HFFc6 (cell line): ENCODE measurements at regions not wholly inside any gene's neighbourhood (a gene's known extent, or its start where the extent isn't known, plus 50 kb on each side); places are given as distances from the start of the nearest gene placed in this dataset.

Experiments
- DNase-seq: peaks from one replicate; pipeline ENCODE4 v3.0.0-alpha.2; 2018
- H3K27ac Mint-ChIP-seq: 2 replicates; pipeline ENCODE4 v1.8.0; 2020; ENCODE audit warnings: mild to moderate bottlenecking, mixed read lengths
- H3K27me3 Mint-ChIP-seq: 2 replicates; pipeline ENCODE4 v1.8.0; 2021; ENCODE audit warnings: mild to moderate bottlenecking, moderate library complexity, mixed read lengths; ENCODE audit not compliant: insufficient read depth
- H3K36me3 Mint-ChIP-seq: 2 replicates; pipeline ENCODE4 v1.8.0; 2021; ENCODE audit warnings: low read depth, mixed read lengths
- H3K4me1 Mint-ChIP-seq: 2 replicates; pipeline ENCODE4 v1.8.0; 2020; ENCODE audit warnings: low read depth, mixed read lengths
- H3K4me3 Mint-ChIP-seq: 2 replicates; pipeline ENCODE4 v1.8.0; 2020; ENCODE audit warnings: mild to moderate bottlenecking, moderate library complexity, mixed read lengths
- H3K9me3 Mint-ChIP-seq: 2 replicates; pipeline ENCODE4 v1.8.0; 2020; ENCODE audit warnings: mild to moderate bottlenecking, mixed read lengths
- CTCF ChIP-seq: fragments of 200-600 bp; sonication (generic); IDR thresholded peaks from 2 replicates; pipeline ENCODE4 v1.5.0; 2021; ENCODE audit warnings: antibody characterized with exemption, mild to moderate bottlenecking

DNA sequence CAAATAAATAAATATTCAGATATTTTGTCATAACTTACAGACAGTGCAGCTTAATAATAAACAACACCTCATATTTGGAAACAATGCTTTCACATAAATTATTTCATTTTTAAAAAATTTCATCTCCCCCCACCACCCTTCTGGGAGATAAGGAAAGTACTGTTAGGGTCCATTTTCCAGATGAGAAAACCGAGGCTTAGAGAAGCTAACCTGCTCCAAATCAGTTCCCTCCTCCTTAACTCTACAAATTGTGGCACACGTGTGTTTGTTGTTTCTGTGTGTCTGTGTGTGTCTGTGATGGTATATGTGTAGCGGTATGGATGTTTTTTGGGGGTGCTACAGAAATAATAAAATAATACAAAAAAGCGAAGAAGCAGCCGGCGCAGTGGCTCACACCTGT, 54.2 kb upstream of the NAA20 start:
- H3K27me3 Mint-ChIP-seq: no peaks in the 10 kb centered on the region; the same call in 1 of the 2 replicates
- no peak for DNase-seq
- no peak for TF ChIP-seq CTCF

GRCh38 chr20:19964289-19965265, 52.6 kb upstream of the NAA20 start:
- Mint-ChIP-seq H3K4me3 (peak overlapping the region; percentile 41; the same call in 1 of the 2 replicates), H3K36me3 (peaks cover 17% of the 10 kb centered on the region), H3K4me1 (peaks cover 17% of the 10 kb centered on the region), H3K27me3 (no peaks in the 10 kb centered on the region), H3K27ac (peak overlapping the region; percentile 79), H3K9me3 (no peaks in the 10 kb centered on the region)
- DNase-seq: peak; percentile 74
- TF ChIP-seq CTCF: no peak

More for the DNA sequence above, 54.2 kb upstream of the NAA20 start:
- Mint-ChIP-seq H3K4me3 (no peak overlapping the region), H3K4me1 (peaks cover 17% of the 10 kb centered on the region), H3K9me3 (no peaks in the 10 kb centered on the region), H3K36me3 (peaks cover 11% of the 10 kb centered on the region), H3K27ac (no peak overlapping the region)

GRCh38 chr20:19966840-19967239, 50.3 kb upstream of the NAA20 start:
- Mint-ChIP-seq H3K4me3 (no peak overlapping the region), H3K27me3 (peaks cover 2% of the 10 kb centered on the region; the same call in 1 of the 2 replicates), H3K27ac (no peak overlapping the region), H3K9me3 (no peaks in the 10 kb centered on the region), H3K4me1 (peaks cover 17% of the 10 kb centered on the region), H3K36me3 (peaks cover 17% of the 10 kb centered on the region)
- TF ChIP-seq CTCF: no peak
- no peak for DNase-seq
